ENCODE measurements at regions not wholly inside any gene's neighbourhood (a gene's known extent, or its start where the extent isn't known, plus 50 kb on each side); places are given as distances from the start of the nearest gene placed in this dataset.

- Histone ChIP-seq H3K4me1 (peaks cover 3 to 51% (median 19%) of the 10 kb centered on the region in 4 donors), H3K27me3 (no peaks in the 10 kb centered on the region), H3K9me3 (no peaks in the 10 kb centered on the region), H3K27ac (no peak overlapping the region), H3K36me3 (no peaks in the 10 kb centered on the region), H3K4me3 (no peak overlapping the region)
- intact Hi-C loops (cut with DNase I; ENCODE audit: low total_unique reads), result loop anchor here (5.0 kb wide), 1 partner anchor 449 kb away; no protein-coding TSS in a partner anchor
- WGBS, 2 donors (ENCODE audit: low coverage in 1 of 2), result 76% methylated on average over 2 of the region's 2 CpGs; no CpG with 5 or more reads in 1 of the 2 donors
- no peak for DNase-seq
- TF ChIP-seq POLR2A (IDR thresholded peaks at IDR 0.05) (no peak), EP300 (IDR thresholded peaks at IDR 0.05; ENCODE audit: low read depth) (no peak), POLR2AphosphoS5 (IDR thresholded peaks at IDR 0.05) (no peak), CTCF (IDR thresholded peaks at IDR 0.05) (no peak)
- in situ Hi-C loops (cut with MboI; ENCODE audit: low pct_ligation_motif_present in 1 of 4, low pct_unique_long_range_greater_than_20kb in 1 of 4, low sequenced_read_pairs in 3 of 4), result loop anchor here in 2 of 4 donors (5.0 to 25.0 kb wide), 3 partner anchors 344 to 569 kb away; partner anchors contain the start of gene AGAP1 (in 1 of the 2)
These were observed 192.0 kb downstream of the SH3BP4 start for GRCh38 chr2:235143789-235144188.

GRCh38 chr2:235144291-235144690 is 192.5 kb downstream of the SH3BP4 start:
- Histone ChIP-seq H3K4me1 (peaks cover 3 to 56% (median 24%) of the 10 kb centered on the region in 4 donors), H3K36me3 (no peaks in the 10 kb centered on the region), H3K4me3 (no peak overlapping the region), H3K27ac (no peak overlapping the region), H3K9me3 (no peaks in the 10 kb centered on the region), H3K27me3 (no peaks in the 10 kb centered on the region)
- whole genome bisulfite sequencing, 2 donors (ENCODE audit: low coverage in 1 of 2), result 76% methylated on average over 4 of the region's 4 CpGs; no CpG with 5 or more reads in 1 of the 2 donors
- in situ Hi-C loops (cut with MboI; ENCODE audit: low pct_ligation_motif_present in 1 of 4, low pct_unique_long_range_greater_than_20kb in 1 of 4, low sequenced_read_pairs in 3 of 4) (loop anchor here in 2 of 4 donors (5.0 to 25.0 kb wide), 3 partner anchors 343 to 568 kb away; partner anchors contain the start of gene AGAP1 (in 1 of the 2)), intact Hi-C loops (cut with DNase I; ENCODE audit: low total_unique reads) (loop anchor here (5.0 kb wide), 1 partner anchor 448 kb away; no protein-coding TSS in a partner anchor)
- TF ChIP-seq POLR2AphosphoS5 (IDR thresholded peaks at IDR 0.05) (no peak), POLR2A (IDR thresholded peaks at IDR 0.05) (no peak), EP300 (IDR thresholded peaks at IDR 0.05; ENCODE audit: low read depth) (no peak), CTCF (IDR thresholded peaks at IDR 0.05) (no peak)
- DNase-seq, result no peak

GRCh38 chr2:235146206-235146605 is 194.4 kb downstream of the SH3BP4 start:
- no peak for DNase-seq

More at GRCh38 chr2:235146206-235146605, 194.4 kb downstream of the SH3BP4 start:
- Histone ChIP-seq H3K9me3 (no peaks in the 10 kb centered on the region), H3K36me3 (no peaks in the 10 kb centered on the region), H3K4me3 (no peak overlapping the region), H3K27ac (no peak overlapping the region), H3K4me1 (peaks cover 3 to 71% (median 29%) of the 10 kb centered on the region in 4 donors), H3K27me3 (no peaks in the 10 kb centered on the region)
- TF ChIP-seq POLR2AphosphoS5 (IDR thresholded peaks at IDR 0.05), result no peak
- TF ChIP-seq POLR2A (IDR thresholded peaks at IDR 0.05), result no peak
- TF ChIP-seq EP300 (IDR thresholded peaks at IDR 0.05; ENCODE audit: low read depth), result no peak
- no peak for TF ChIP-seq CTCF (IDR thresholded peaks at IDR 0.05)
- in situ Hi-C loops (cut with MboI; ENCODE audit: low pct_ligation_motif_present in 1 of 4, low pct_unique_long_range_greater_than_20kb in 1 of 4, low sequenced_read_pairs in 3 of 4), result loop anchor here in 2 of 4 donors (25.0 kb wide), 2 partner anchors 341 to 566 kb away; partner anchors contain the start of gene AGAP1 (in 1 of the 2)
- intact Hi-C loops (cut with DNase I; ENCODE audit: low total_unique reads), result no loop called here
- WGBS, 2 donors (ENCODE audit: low coverage in 1 of 2), result 58 to 89% methylated on average over 1 of the region's 1 CpG
